HCT116 (cell line): ENCODE measurements at regions not wholly inside any gene's neighbourhood (a gene's known extent, or its start where the extent isn't known, plus 50 kb on each side); places are given as distances from the start of the nearest gene placed in this dataset.

Experiments used
- ATAC-seq: fragments of 200-7000 bp; cut with Tn5 transposase; 2 replicates; pipeline ENCODE4 v1.9.1; 2020; ENCODE audit warnings: mild to moderate bottlenecking, moderate library complexity
- BruUV-seq: library from RNA; stranded (reverse); fragments of 400-500 nt; replicated peaks from 2 replicates; lab custom pipeline; 2021; lab: Mats Ljungman, UMichigan
- CTCF ChIA-PET: fragments of 300-600 bp; sonication (Branson Sonifier 250); formaldehyde crosslinking; loops from one replicate; lab custom pipeline; 2021; ENCODE audit warnings: antibody characterized with exemption; lab: Charles Lee
- POLR2A ChIA-PET: fragments of 300-600, 350-600 bp; sonication (Branson Sonifier 250); formaldehyde crosslinking; loops from one replicate; lab custom pipeline; 2021; ENCODE audit warnings: antibody characterized with exemption; lab: Charles Lee
- RAD21 ChIA-PET, 2 experiments: fragments of 300-600 bp; sonication (Branson Sonifier 250); formaldehyde crosslinking; loops; one replicate each; lab custom pipeline; 2023; ENCODE audit warnings: low total read pairs in 2 of 2; ENCODE audit not compliant: uncharacterized antibody in 2 of 2, unreplicated experiment in 2 of 2, low non-redundant PET in 1 of 2; lab: Charles Lee
- DNase-seq: peaks from one replicate; pipeline ENCODE4 v3.0.0-alpha.2; 2010; ENCODE audit warnings: low read depth, low spot score
- H2AFZ ChIP-seq: fragments of 200-600 bp; shearing (Covaris generic), sonication (generic); 2 replicates; pipeline ENCODE4 v1.6.1; 2017; ENCODE audit warnings: low read depth, mixed run types, mixed read lengths, antibody characterized with exemption, low read length; ENCODE audit not compliant: poor library complexity, severe bottlenecking
- H3K27ac ChIP-seq: 2 replicates; pipeline ENCODE4 v1.5.1; 2012; ENCODE audit warnings: low read depth, low read length
- H3K27me3 ChIP-seq: fragments of 200-600 bp; sonication (generic); 2 replicates; pipeline ENCODE4 v1.6.1; 2016; ENCODE audit warnings: mixed run types, low read length, mixed read lengths; ENCODE audit not compliant: insufficient read depth
- H3K36me3 ChIP-seq, 2 experiments: fragments of 200-500 bp in 1 of 2; fragments of 200-600 bp in 1 of 2; sonication (Bioruptor generic) in 1 of 2; sonication (generic) in 1 of 2; 2 replicates each; pipeline versions ENCODE4 v1.5.1 to v1.6.1; 2014 to 2016; ENCODE audit warnings: low read length in 2 of 2, inconsistent platforms in 1 of 2, mixed read lengths in 1 of 2, mixed run types in 1 of 2; ENCODE audit not compliant: insufficient read depth in 2 of 2, control insufficient read depth in 1 of 2
- H3K4me1 ChIP-seq, 2 experiments: fragments of 200-600 bp in 1 of 2; sonication (generic) in 1 of 2; 2 replicates each; pipeline versions ENCODE4 v1.5.1 to v1.6.1; 2012 to 2017; ENCODE audit warnings: low read length in 2 of 2, inconsistent platforms in 1 of 2, mild to moderate bottlenecking in 1 of 2, mixed read lengths in 1 of 2, mixed run types in 1 of 2, moderate library complexity in 1 of 2; ENCODE audit not compliant: insufficient read depth in 2 of 2, control insufficient read depth in 1 of 2
- H3K4me2 ChIP-seq: fragments of 200-600 bp; sonication (generic); 2 replicates; pipeline ENCODE4 v1.6.1; 2017; ENCODE audit warnings: mixed run types, low read length, mixed read lengths
- H3K4me3 ChIP-seq, 2 experiments: fragments of 200-600 bp in 1 of 2; sonication (generic) in 1 of 2; replicated peaks in 1 of 2; 2 replicates each; pipeline ENCODE4 v1.5.1; 2011 to 2016; ENCODE audit warnings: low read length in 2 of 2, control low read depth in 1 of 2, low read depth in 1 of 2, mild to moderate bottlenecking in 1 of 2, mixed read lengths in 1 of 2, mixed run types in 1 of 2
- H3K79me2 ChIP-seq: fragments of 200-600 bp; sonication (generic); 2 replicates; pipeline ENCODE4 v1.6.1; 2017; ENCODE audit warnings: mild to moderate bottlenecking, mixed run types, low read length, moderate library complexity, mixed read lengths; ENCODE audit not compliant: insufficient read depth
- H3K9ac ChIP-seq: fragments of 200-600 bp; sonication (generic); 2 replicates; pipeline ENCODE4 v1.6.1; 2016; ENCODE audit warnings: low read length, mixed read lengths
- H3K9me2 ChIP-seq: fragments of 200-600 bp; sonication (generic), shearing (Covaris generic); 2 replicates; pipeline ENCODE4 v1.6.1; 2017; ENCODE audit warnings: mixed run types, mild to moderate bottlenecking, moderate library complexity; ENCODE audit not compliant: insufficient read depth
- H3K9me3 ChIP-seq, 2 experiments: fragments of 200-500 bp in 1 of 2; fragments of 200-600 bp in 1 of 2; sonication (Bioruptor generic) in 1 of 2; sonication (generic) in 1 of 2; 2 replicates each; pipeline ENCODE4 v1.6.1; 2014 to 2017; ENCODE audit warnings: low read length in 2 of 2, mixed read lengths in 2 of 2, inconsistent platforms in 1 of 2, low read depth in 1 of 2, mild to moderate bottlenecking in 1 of 2, mixed run types in 1 of 2, moderate library complexity in 1 of 2; ENCODE audit not compliant: control insufficient read depth in 1 of 2, insufficient read depth in 1 of 2
- H4K20me1 ChIP-seq: fragments of 200-600 bp; sonication (generic), shearing (Covaris generic); 2 replicates; pipeline ENCODE4 v1.6.1; 2017; ENCODE audit warnings: mixed run types, mild to moderate bottlenecking, moderate library complexity; ENCODE audit not compliant: insufficient read depth
- EGR1 ChIP-seq: IDR thresholded peaks from 2 replicates; pipeline ENCODE4 v1.6.1; 2012; ENCODE audit warnings: low read depth
- ELF1 ChIP-seq: IDR thresholded peaks from 2 replicates; pipeline ENCODE4 v1.6.1; 2012; ENCODE audit warnings: low read depth, borderline replicate concordance
- JUND ChIP-seq: IDR thresholded peaks from 2 replicates; pipeline ENCODE4 v1.6.1; 2012
- SRF ChIP-seq: IDR thresholded peaks from 2 replicates; pipeline ENCODE4 v1.6.1; 2012; ENCODE audit warnings: low read depth
- YY1 ChIP-seq: IDR thresholded peaks from 2 replicates; pipeline ENCODE4 v1.6.1; 2011; ENCODE audit warnings: low read length, low read depth, moderate library complexity, mild to moderate bottlenecking; ENCODE audit not compliant: insufficient replicate concordance; ENCODE audit errors: extremely low read depth
- ZBTB33 ChIP-seq: IDR thresholded peaks from 2 replicates; pipeline ENCODE4 v1.6.1; 2011; ENCODE audit warnings: mild to moderate bottlenecking, low read length, moderate library complexity; ENCODE audit not compliant: insufficient replicate concordance; ENCODE audit errors: extremely low read depth
- ZFX ChIP-seq: fragments of 450-650 bp; IDR thresholded peaks from 2 replicates; pipeline ENCODE4 v1.6.1; 2017
- ZNF274 ChIP-seq: fragments of 200-500 bp; sonication (Bioruptor generic); IDR thresholded peaks from 2 replicates; pipeline ENCODE4 v1.6.1; 2014; ENCODE audit warnings: mild to moderate bottlenecking, low read depth, low read length, inconsistent platforms
- intact Hi-C: fragments of 100-400 bp; cut with micrococcal nuclease; formaldehyde crosslinking; loops from 2 replicates; pipeline ENCODE4 v1.10.0; 2022
- TF ChIP-seq, protein P1 (sequence below): IDR thresholded peaks from 2 replicates; pipeline ENCODE4 v1.6.1; 2012
- TF ChIP-seq, protein P2 (sequence below), 3 experiments: fragments of 200-600 bp in 1 of 3; sonication (generic) in 1 of 3; IDR thresholded peaks in 2 of 3; conservative IDR thresholded peaks in 1 of 3; 2 replicates each; pipeline ENCODE4 v1.5.1; 2012 to 2017; ENCODE audit warnings: low read depth in 2 of 3, low read length in 2 of 3, antibody characterized with exemption in 1 of 3, borderline replicate concordance in 1 of 3, control low read depth in 1 of 3, mild to moderate bottlenecking in 1 of 3, mixed read lengths in 1 of 3, mixed run types in 1 of 3, moderate library complexity in 1 of 3; ENCODE audit not compliant: insufficient read depth in 1 of 3

DNA sequence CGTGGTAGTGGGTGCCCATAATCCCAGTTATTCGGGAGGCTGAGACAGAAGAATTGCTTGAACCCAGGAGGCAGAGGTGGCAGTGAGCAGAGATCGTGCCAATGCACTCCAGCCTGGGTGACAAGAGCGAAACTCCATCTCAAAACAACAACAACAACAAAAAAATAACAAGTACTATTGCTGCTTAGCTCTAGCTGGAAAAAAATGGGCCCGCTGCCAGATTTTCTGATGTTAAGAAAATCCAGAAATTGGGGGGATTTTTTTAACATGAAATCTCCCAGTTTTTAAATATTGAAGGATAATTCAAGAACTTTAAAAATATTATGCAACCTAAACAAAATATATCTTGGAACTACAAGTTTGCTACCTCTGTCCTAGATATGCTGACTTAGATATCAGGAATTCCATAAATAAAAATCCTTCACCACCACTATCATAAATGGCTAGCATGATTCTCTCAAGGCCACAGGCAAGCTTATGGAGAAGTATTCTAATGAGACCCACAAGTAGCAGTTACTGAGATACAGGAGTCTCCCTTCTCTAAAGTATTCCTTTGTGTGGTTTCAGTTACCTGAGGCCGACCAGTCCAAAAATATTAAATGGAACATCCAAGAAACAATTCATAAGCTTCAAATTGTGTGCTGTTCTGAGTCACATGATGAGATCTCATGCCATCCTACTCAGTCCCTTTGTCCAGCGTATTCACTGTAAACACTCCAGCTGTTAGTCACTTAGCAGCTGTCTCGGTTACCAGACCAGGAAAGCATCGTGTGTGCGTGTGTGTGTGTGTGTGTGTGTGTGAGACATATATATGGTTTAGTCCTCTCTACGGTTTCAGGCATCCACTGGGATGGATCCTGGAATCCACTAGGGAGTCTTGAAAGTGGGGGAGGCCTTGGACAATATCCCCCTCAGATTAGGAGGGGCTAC, 277.2 kb downstream of the TBL1XR1 start:
- Histone ChIP-seq H3K9ac (no peak overlapping the region), H3K9me3 (no peaks in the 10 kb centered on the region), H4K20me1 (no peaks in the 10 kb centered on the region), H3K27me3 (no peaks in the 10 kb centered on the region), H3K79me2 (no peaks in the 10 kb centered on the region), H3K27ac (no peak overlapping the region), H3K9me2 (no peaks in the 10 kb centered on the region), H3K4me2 (no peak overlapping the region), H3K36me3 (no peaks in the 10 kb centered on the region), H3K4me1 (peaks cover 19 to 27% of the 10 kb centered on the region in 2 experiments), H3K4me3 (no peak overlapping the region), H2AFZ (no peak overlapping the region)
- ChIA-PET POLR2A (no interaction called here), RAD21 (no interaction called here), CTCF (no interaction called here)
- TF ChIP-seq ZNF274 (no peak), EGR1 (no peak), YY1 (no peak), ZBTB33 (no peak), SRF (no peak), ZFX (no peak), JUND (no peak), ELF1 (no peak)
- TF ChIP-seq, protein P1, sequence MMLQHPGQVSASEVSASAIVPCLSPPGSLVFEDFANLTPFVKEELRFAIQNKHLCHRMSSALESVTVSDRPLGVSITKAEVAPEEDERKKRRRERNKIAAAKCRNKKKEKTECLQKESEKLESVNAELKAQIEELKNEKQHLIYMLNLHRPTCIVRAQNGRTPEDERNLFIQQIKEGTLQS, result no peak
- TF ChIP-seq, protein P2, sequence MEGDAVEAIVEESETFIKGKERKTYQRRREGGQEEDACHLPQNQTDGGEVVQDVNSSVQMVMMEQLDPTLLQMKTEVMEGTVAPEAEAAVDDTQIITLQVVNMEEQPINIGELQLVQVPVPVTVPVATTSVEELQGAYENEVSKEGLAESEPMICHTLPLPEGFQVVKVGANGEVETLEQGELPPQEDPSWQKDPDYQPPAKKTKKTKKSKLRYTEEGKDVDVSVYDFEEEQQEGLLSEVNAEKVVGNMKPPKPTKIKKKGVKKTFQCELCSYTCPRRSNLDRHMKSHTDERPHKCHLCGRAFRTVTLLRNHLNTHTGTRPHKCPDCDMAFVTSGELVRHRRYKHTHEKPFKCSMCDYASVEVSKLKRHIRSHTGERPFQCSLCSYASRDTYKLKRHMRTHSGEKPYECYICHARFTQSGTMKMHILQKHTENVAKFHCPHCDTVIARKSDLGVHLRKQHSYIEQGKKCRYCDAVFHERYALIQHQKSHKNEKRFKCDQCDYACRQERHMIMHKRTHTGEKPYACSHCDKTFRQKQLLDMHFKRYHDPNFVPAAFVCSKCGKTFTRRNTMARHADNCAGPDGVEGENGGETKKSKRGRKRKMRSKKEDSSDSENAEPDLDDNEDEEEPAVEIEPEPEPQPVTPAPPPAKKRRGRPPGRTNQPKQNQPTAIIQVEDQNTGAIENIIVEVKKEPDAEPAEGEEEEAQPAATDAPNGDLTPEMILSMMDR (IDR thresholded peaks at IDR 0.05 in 2 of 3, conservative IDR thresholded peaks at IDR 0.05 in 1 of 3; ENCODE audit: borderline replicate concordance in 1 of 3, insufficient read depth in 1 of 3, low read depth in 2 of 3, low read length in 2 of 3), result no peak
- no peak for ATAC-seq
- no peak for DNase-seq
- intact Hi-C loops, result no loop called here
- no TSS peak for BruUV-seq
